WI38 (cell line): ENCODE measurements at regions not wholly inside any gene's neighbourhood (a gene's known extent, or its start where the extent isn't known, plus 50 kb on each side); places are given as distances from the start of the nearest gene placed in this dataset.

Experiments
- H3K4me3 ChIP-seq: 2 replicates; pipeline ENCODE4 v1.5.1; 2011; ENCODE audit warnings: low read depth, mild to moderate bottlenecking, control low read depth, low read length
- TF ChIP-seq, protein P1 (sequence below): IDR thresholded peaks from 2 replicates; pipeline ENCODE4 v1.5.1; 2012; ENCODE audit warnings: low read depth, mild to moderate bottlenecking, control low read depth, low read length

DNA sequence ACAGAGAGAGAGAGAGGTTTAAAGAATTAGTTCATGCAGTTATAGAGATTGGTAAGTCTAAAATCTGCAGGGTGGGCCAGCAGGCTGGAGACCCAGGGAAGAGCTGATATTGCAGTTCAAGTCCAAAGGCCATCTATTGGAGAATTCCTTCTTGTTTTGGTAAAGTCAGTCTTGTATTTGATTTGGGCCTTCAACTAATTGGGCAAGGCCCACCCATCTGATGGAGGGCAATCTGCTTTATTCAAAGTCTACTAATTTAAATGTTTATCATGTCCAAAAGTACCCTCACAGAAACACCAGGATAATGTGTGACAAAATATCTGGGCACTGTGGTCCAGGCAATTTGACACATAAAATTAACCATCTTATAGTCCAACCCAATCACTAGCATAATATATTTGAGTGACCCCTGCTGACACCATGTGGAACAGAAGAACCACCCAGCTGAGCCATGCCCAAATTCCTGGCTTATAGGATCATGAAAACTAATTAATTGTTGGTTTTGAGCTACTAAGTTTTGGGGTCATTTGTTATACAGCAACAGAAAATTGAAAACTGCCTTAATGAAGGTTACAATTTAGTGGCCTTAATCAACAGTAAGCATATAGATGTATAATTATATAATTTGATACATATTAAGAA lies 109.1 kb upstream of the PLXNC1 start:
- H3K4me3 ChIP-seq = no peak overlapping the region
- TF ChIP-seq, protein P1, sequence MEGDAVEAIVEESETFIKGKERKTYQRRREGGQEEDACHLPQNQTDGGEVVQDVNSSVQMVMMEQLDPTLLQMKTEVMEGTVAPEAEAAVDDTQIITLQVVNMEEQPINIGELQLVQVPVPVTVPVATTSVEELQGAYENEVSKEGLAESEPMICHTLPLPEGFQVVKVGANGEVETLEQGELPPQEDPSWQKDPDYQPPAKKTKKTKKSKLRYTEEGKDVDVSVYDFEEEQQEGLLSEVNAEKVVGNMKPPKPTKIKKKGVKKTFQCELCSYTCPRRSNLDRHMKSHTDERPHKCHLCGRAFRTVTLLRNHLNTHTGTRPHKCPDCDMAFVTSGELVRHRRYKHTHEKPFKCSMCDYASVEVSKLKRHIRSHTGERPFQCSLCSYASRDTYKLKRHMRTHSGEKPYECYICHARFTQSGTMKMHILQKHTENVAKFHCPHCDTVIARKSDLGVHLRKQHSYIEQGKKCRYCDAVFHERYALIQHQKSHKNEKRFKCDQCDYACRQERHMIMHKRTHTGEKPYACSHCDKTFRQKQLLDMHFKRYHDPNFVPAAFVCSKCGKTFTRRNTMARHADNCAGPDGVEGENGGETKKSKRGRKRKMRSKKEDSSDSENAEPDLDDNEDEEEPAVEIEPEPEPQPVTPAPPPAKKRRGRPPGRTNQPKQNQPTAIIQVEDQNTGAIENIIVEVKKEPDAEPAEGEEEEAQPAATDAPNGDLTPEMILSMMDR = no peak

DNA sequence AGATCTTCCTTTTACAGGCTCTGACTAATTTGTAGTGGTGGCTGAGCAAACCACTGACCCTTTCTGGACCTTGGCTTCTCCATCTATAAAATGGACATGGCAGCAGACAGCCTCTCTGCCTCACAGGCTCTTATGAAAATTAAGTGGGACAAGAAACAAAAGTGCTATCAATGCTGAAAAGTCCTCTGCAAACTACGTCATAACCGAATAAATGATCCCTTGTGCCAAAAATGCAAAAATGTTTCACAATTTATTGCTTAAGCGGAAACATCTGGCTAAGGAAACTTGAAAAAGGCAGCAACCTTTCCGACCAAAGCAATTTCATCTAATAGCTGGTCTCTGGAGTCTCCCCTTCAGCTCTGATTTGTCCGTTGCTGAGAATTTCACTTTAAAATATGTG lies 108.5 kb upstream of the PLXNC1 start:
- TF ChIP-seq, protein P1 = no peak
- no peak overlapping the region for H3K4me3 ChIP-seq

DNA sequence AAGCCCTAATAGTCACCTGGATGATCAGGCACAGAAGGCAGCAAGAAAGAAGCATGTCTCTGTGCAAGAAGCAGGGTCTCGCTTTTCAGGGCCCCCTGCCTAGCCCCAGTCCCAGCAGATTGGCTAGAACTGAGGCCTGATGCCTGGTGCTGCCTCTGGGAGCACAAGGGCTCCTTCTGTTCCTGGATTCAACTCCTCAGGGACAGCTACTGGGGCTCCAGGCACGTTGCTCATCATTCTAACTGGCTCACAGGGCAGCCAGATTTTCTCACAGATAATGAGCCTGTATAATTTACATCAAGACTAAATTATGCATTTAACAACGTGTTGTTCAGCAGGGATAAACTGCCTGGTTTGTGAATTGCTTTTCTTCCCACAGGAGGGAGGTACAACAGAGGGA lies 106.5 kb upstream of the PLXNC1 start:
- no peak overlapping the region for H3K4me3 ChIP-seq
- TF ChIP-seq, protein P1 = no peak

DNA sequence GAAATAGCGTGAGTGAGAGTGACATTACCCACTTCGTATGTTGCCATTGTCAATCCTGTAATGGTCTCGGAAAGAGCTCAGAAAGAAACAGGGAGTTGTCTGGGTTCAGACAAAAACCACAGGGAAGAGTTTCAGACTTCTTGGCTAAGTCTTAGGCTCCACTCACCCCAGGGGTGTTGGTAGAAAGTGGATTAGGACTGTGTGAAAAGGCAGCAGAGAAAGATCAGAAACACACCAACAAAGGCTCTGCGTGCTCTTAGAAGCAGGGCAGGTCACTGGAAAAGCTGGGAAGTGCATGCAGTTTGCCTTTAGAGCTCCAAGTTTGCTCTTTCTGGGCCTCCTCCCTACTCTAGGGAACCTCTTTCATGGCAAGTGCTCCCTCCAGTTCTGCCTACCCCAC lies 106.1 kb upstream of the PLXNC1 start:
- TF ChIP-seq, protein P1 = no peak
- no peak overlapping the region for H3K4me3 ChIP-seq

DNA sequence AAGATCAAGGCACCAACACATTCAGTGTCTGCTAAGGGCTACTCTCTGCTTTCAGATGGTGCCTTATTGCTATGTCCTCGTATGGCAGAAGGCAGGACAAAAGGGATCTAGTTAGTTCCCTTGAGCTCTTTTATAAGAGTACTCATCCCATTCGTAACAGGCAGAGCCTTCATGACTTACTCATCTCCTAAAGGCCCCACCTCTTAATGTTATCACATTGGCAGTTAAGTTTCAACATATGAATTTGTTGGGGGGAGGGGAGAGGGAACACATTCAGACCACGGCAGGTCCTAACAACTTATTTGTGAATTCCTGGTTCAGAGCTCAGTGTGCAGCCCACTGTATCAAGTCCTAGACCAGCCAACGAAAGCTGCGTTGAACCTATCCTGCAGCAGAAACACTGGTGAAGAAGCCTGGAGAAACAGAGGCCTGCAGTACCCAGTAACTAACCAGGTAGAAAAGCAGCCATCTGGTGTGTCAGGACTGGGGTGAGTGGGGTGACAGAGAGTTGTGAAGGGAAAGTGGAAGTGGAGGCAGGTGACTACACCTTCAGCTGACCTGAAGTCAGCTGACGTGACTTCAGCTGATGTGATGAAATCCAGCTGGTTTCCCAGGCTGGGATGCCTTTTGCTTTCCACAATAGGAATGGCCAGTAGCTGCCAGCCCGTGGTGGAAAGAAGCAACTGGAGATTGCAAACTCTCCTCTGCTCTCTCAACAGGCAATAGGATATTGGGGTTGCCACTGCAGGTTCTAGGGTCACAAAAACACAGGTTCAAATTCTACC lies 101.6 kb upstream of the PLXNC1 start:
- H3K4me3 ChIP-seq = no peak overlapping the region
- TF ChIP-seq, protein P1 = no peak

DNA sequence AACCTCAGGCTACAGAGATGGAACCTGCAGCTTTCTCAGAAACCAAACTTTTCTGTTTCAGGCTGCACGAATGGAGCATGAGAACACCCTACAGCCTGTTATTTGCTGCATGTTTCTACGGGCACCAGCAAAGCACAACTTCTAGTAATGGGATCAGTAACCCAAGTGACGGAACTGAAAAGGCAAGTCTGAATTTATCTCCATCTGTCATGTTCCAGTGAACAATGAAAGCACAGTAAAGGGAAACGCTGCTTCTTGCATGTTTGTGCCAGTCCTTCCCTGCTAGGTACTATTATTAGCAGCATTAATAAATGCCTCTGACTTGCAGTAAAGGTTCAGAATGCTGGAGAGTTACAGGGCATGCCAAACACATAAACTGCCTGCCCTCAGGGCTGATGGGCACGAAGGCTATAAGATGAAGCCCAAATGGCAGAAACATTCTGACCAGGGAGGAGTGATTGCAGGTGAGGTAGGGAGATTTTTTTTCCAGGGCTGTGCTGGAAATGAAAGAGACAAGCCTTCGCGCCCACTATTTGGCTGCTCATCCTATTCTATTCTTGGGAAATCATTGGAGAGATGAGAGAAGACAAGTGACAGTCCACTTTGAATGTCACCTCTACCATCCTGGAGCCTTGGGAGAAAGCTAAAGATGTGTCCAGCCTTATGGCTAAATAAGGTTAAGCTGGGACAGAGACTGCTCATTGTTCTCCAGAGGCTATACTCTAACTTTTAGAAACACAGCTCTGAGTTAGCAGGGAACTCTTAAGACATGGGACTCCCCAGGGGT lies 100.4 kb upstream of the PLXNC1 start:
- no peak overlapping the region for H3K4me3 ChIP-seq
- TF ChIP-seq, protein P1 = no peak
